Activated T-cell treated with anti-CD3 and anti-CD28 coated beads, Interleukin-2, amount 50 U/mL, for 72 hours (primary cell): ENCODE measurements at regions not wholly inside any gene's neighbourhood (a gene's known extent, or its start where the extent isn't known, plus 50 kb on each side); places are given as distances from the start of the nearest gene placed in this dataset.

Experiments
- ATAC-seq, 2 donors: fragments of 150-1000 bp; cut with Tn5 transposase; replicated peaks in 1 of 2; 2 replicates each; pipeline ENCODE4 v1.10.0; 2021; ENCODE audit warnings: moderate library complexity in 2 of 2, mild to moderate bottlenecking in 1 of 2
- DNase-seq, 2 donors: peaks; one replicate each; pipeline ENCODE4 v3.0.0; 2021 to 2022; ENCODE audit warnings: mixed read lengths in 1 of 2
- H3K27ac Mint-ChIP-seq: one replicate; pipeline ENCODE4 v1.8.0; 2022; ENCODE audit warnings: mild to moderate bottlenecking, moderate library complexity, mixed read lengths
- H3K27me3 Mint-ChIP-seq: one replicate; pipeline ENCODE4 v1.8.0; 2022; ENCODE audit warnings: low read depth, mixed read lengths
- H3K36me3 Mint-ChIP-seq, 2 donors: one replicate each; pipeline ENCODE4 v1.8.0; 2022; ENCODE audit warnings: mixed read lengths in 2 of 2, mild to moderate bottlenecking in 1 of 2; ENCODE audit not compliant: insufficient read depth in 2 of 2
- H3K4me1 Mint-ChIP-seq: one replicate; pipeline ENCODE4 v1.8.0; 2022; ENCODE audit warnings: low read depth, mixed read lengths
- H3K4me3 Mint-ChIP-seq, 2 donors: one replicate each; pipeline ENCODE4 v1.8.0; 2022; ENCODE audit warnings: mild to moderate bottlenecking in 2 of 2, mixed read lengths in 2 of 2, moderate library complexity in 2 of 2
- H3K9me3 Mint-ChIP-seq, 2 donors: one replicate each; pipeline ENCODE4 v1.8.0; 2022; ENCODE audit warnings: mixed read lengths in 2 of 2

- DNase-seq = no peak
- Mint-ChIP-seq H3K27ac (no peak overlapping the region), H3K9me3 (no peaks in the 10 kb centered on the region), H3K4me1 (no peaks in the 10 kb centered on the region), H3K4me3 (no peak overlapping the region), H3K36me3 (no peaks in the 10 kb centered on the region), H3K27me3 (no peaks in the 10 kb centered on the region)
- ATAC-seq = no peak
Observed at GRCh38 chr2:145025382-145025781, 505.5 kb upstream of the ZEB2 start.

- Mint-ChIP-seq H3K4me1 (no peaks in the 10 kb centered on the region), H3K36me3 (no peaks in the 10 kb centered on the region), H3K9me3 (no peaks in the 10 kb centered on the region), H3K27ac (no peak overlapping the region), H3K4me3 (no peak overlapping the region), H3K27me3 (no peaks in the 10 kb centered on the region)
- ATAC-seq (no peak), DNase-seq (no peak)
Observed at GRCh38 chr2:145023334-145023934, 503.5 kb upstream of the ZEB2 start.

GRCh38 chr2:145022666-145023333 is 502.9 kb upstream of the ZEB2 start:
- Mint-ChIP-seq H3K4me3 (no peak overlapping the region), H3K36me3 (no peaks in the 10 kb centered on the region), H3K27me3 (no peaks in the 10 kb centered on the region), H3K4me1 (no peaks in the 10 kb centered on the region), H3K9me3 (no peaks in the 10 kb centered on the region), H3K27ac (no peak overlapping the region)
- no peak for ATAC-seq
- DNase-seq = no peak

- H3K9me3 Mint-ChIP-seq = no peaks in the 10 kb centered on the region
- no peak overlapping the region for H3K27ac Mint-ChIP-seq
- H3K36me3 Mint-ChIP-seq = no peaks in the 10 kb centered on the region
- no peak overlapping the region for H3K4me3 Mint-ChIP-seq
- H3K4me1 Mint-ChIP-seq = no peaks in the 10 kb centered on the region
- DNase-seq (no peak), ATAC-seq (no peak)
- H3K27me3 Mint-ChIP-seq = no peaks in the 10 kb centered on the region
Observed at GRCh38 chr2:145021962-145022665, 502.2 kb upstream of the ZEB2 start.

GRCh38 chr2:145020694-145021093 is 500.8 kb upstream of the ZEB2 start:
- no peaks in the 10 kb centered on the region for H3K4me1 Mint-ChIP-seq
- no peaks in the 10 kb centered on the region for H3K27me3 Mint-ChIP-seq
- no peaks in the 10 kb centered on the region for H3K9me3 Mint-ChIP-seq
- H3K4me3 Mint-ChIP-seq = no peak overlapping the region
- DNase-seq (no peak), ATAC-seq (no peak)
- H3K27ac Mint-ChIP-seq = no peak overlapping the region
- H3K36me3 Mint-ChIP-seq = no peaks in the 10 kb centered on the region

GRCh38 chr2:145020139-145020538 is 500.2 kb upstream of the ZEB2 start:
- DNase-seq (no peak), ATAC-seq (no peak)
- no peaks in the 10 kb centered on the region for H3K4me1 Mint-ChIP-seq
- no peaks in the 10 kb centered on the region for H3K36me3 Mint-ChIP-seq
- no peak overlapping the region for H3K4me3 Mint-ChIP-seq
- no peaks in the 10 kb centered on the region for H3K27me3 Mint-ChIP-seq
- H3K27ac Mint-ChIP-seq = no peak overlapping the region
- H3K9me3 Mint-ChIP-seq = no peaks in the 10 kb centered on the region

GRCh38 chr2:145018502-145018901 is 498.6 kb upstream of the ZEB2 start:
- no peaks in the 10 kb centered on the region for H3K36me3 Mint-ChIP-seq
- no peak overlapping the region for H3K27ac Mint-ChIP-seq
- DNase-seq (no peak), ATAC-seq (no peak)
- no peaks in the 10 kb centered on the region for H3K27me3 Mint-ChIP-seq
- no peaks in the 10 kb centered on the region for H3K9me3 Mint-ChIP-seq
- H3K4me3 Mint-ChIP-seq = no peak overlapping the region
- H3K4me1 Mint-ChIP-seq = no peaks in the 10 kb centered on the region

GRCh38 chr2:145017149-145017548 is 497.2 kb upstream of the ZEB2 start:
- Mint-ChIP-seq H3K9me3 (no peaks in the 10 kb centered on the region), H3K4me1 (no peaks in the 10 kb centered on the region)

GRCh38 chr2:145016711-145017110 is 496.8 kb upstream of the ZEB2 start:
- H3K27me3 Mint-ChIP-seq = no peaks in the 10 kb centered on the region
- DNase-seq (no peak), ATAC-seq (no peak)
- no peak overlapping the region for H3K4me3 Mint-ChIP-seq
- H3K36me3 Mint-ChIP-seq = no peaks in the 10 kb centered on the region
- no peak overlapping the region for H3K27ac Mint-ChIP-seq
- no peaks in the 10 kb centered on the region for H3K4me1 Mint-ChIP-seq
- H3K9me3 Mint-ChIP-seq = no peaks in the 10 kb centered on the region

More at GRCh38 chr2:145017149-145017548, 497.2 kb upstream of the ZEB2 start:
- H3K4me3 Mint-ChIP-seq = no peak overlapping the region
- H3K36me3 Mint-ChIP-seq = no peaks in the 10 kb centered on the region
- H3K27me3 Mint-ChIP-seq = no peaks in the 10 kb centered on the region
- ATAC-seq = no peak
- no peak overlapping the region for H3K27ac Mint-ChIP-seq
- DNase-seq = no peak

- no peak for DNase-seq
- H3K36me3 Mint-ChIP-seq = no peaks in the 10 kb centered on the region
- no peak overlapping the region for H3K27ac Mint-ChIP-seq
- H3K27me3 Mint-ChIP-seq = no peaks in the 10 kb centered on the region
- no peak for ATAC-seq
- no peaks in the 10 kb centered on the region for H3K9me3 Mint-ChIP-seq
- H3K4me1 Mint-ChIP-seq = no peaks in the 10 kb centered on the region
- H3K4me3 Mint-ChIP-seq = no peak overlapping the region
Observed at GRCh38 chr2:145015561-145015960, 495.6 kb upstream of the ZEB2 start.

- Mint-ChIP-seq H3K9me3 (no peaks in the 10 kb centered on the region), H3K27me3 (no peaks in the 10 kb centered on the region), H3K4me1 (no peaks in the 10 kb centered on the region), H3K4me3 (no peak overlapping the region), H3K27ac (no peak overlapping the region), H3K36me3 (no peaks in the 10 kb centered on the region)
- ATAC-seq (no peak), DNase-seq (no peak)
Observed at GRCh38 chr2:145012806-145013205, 492.9 kb upstream of the ZEB2 start.

GRCh38 chr2:145012214-145012670 is 492.3 kb upstream of the ZEB2 start:
- no peaks in the 10 kb centered on the region for H3K9me3 Mint-ChIP-seq
- DNase-seq = no peak
- no peaks in the 10 kb centered on the region for H3K4me1 Mint-ChIP-seq
- H3K36me3 Mint-ChIP-seq = no peaks in the 10 kb centered on the region
- H3K4me3 Mint-ChIP-seq = no peak overlapping the region
- no peak overlapping the region for H3K27ac Mint-ChIP-seq
- H3K27me3 Mint-ChIP-seq = no peaks in the 10 kb centered on the region
- no peak for ATAC-seq

- Mint-ChIP-seq H3K27me3 (no peaks in the 10 kb centered on the region), H3K4me3 (no peak overlapping the region), H3K4me1 (no peaks in the 10 kb centered on the region), H3K36me3 (no peaks in the 10 kb centered on the region), H3K27ac (no peak overlapping the region), H3K9me3 (no peaks in the 10 kb centered on the region)
- ATAC-seq = no peak
- no peak for DNase-seq
Observed at GRCh38 chr2:145010635-145011034, 490.7 kb upstream of the ZEB2 start.

- H3K4me3 Mint-ChIP-seq = no peak overlapping the region
- no peaks in the 10 kb centered on the region for H3K9me3 Mint-ChIP-seq
- H3K27me3 Mint-ChIP-seq = no peaks in the 10 kb centered on the region
- ATAC-seq (no peak), DNase-seq (no peak)
- no peaks in the 10 kb centered on the region for H3K4me1 Mint-ChIP-seq
- H3K27ac Mint-ChIP-seq = no peak overlapping the region
- H3K36me3 Mint-ChIP-seq = no peaks in the 10 kb centered on the region
Observed at GRCh38 chr2:145007960-145008263, 488.0 kb upstream of the ZEB2 start.
